Left renal cortex interstitium (tissue), 4 donors: ENCODE measurements at regions not wholly inside any gene's neighbourhood (a gene's known extent, or its start where the extent isn't known, plus 50 kb on each side); places are given as distances from the start of the nearest gene placed in this dataset.
"Not testable (repeated sequence)": the region's sequence is repeated elsewhere in the genome, so short reads cannot be mapped to it uniquely, and the experiment has no call there.

Experiments
- DNase-seq, 4 donors: peaks; one replicate each; pipeline ENCODE4 v3.0.0-alpha.2; 2013; ENCODE audit warnings: low read depth in 4 of 4, low spot score in 2 of 4, missing footprints in 1 of 4

DNA sequence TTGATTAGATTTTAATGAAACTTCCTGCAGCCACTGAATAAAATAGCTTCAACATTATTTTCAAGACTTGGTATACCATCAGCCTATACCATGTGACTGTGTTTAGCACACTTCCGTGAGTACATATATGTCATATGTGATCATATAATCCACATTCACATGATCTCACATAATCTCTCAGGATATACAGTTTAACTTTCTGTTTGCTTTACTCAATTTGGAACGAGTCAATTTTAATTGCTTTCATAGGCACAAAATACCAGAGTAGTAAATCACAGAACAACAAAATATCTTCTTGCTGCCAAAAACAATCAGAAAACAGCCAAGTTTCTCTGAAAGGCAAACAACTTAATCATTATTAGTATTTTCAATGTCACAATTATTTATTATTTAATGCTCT is 731.1 kb upstream of the DIAPH2 start:
- DNase-seq: peak in 1 of 4 donors; percentile 2

DNA sequence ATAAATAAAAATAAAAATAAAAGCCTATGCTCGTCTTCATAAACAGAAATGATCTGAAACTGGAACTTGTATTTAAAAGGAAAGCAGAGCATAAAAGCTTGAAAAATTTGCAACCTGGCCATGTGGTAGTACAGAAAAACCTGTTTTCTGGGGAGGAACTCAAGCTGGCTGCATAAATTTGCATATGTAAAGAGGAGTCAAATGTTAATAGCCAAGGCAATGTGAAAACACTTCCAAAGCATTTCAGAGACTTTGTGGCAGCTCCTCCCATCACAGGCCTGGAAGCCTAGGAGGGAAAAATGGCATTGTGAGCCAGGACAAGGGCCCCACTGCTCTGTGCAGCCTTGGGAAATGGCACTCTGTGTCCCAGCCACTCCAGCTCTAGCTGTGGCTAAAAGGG is 727.9 kb upstream of the DIAPH2 start:
- DNase-seq: no peak

DNA sequence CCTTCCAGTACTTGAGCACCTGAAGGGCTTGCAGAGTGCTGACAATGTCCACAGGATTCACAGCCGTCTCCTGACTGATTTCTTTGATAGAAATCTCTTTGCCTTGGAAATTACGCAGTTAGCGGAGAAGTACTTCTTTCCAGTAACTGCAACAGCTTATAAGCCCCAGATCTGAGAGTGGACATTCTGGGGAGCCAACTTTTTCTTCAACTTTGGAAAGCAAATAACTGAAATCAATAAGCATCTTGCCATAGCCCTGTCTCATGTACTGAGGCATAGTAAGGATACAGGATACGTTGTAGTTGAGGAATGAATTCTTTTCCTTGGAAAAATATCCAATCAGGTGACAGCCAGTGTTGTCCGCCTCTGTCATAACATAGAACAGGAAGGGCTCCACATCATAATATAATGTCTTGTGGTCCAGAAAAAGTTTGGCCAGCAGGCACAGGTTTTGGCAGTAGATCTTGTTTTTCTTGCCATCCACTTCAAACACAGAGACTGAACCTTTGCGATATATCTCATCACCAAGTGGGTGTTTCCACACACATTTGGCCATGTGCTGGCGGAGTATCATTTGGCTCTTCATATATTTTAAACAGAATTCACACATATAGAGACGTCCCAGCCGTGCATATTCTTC is 711.1 kb upstream of the DIAPH2 start:
- not testable (repeated sequence) for DNase-seq

DNA sequence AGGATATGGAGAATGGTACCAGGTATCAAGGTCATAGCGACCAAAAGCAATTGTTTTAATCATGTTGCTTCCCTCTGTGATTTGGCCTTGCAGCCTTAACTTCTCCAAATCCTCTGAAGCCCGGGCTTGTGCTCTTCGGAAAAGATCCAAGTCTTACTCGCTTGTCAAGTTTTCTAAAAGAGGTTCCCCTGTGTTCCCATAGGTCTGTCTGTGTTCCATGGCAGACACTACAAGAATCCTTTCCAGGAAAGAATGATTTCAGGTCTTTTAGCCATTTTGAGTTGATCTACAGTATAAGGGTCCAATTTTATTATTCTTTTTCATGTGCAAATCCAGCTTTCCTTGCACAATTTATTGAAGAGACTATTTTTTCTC is 710.6 kb upstream of the DIAPH2 start:
- no peak for DNase-seq

DNA sequence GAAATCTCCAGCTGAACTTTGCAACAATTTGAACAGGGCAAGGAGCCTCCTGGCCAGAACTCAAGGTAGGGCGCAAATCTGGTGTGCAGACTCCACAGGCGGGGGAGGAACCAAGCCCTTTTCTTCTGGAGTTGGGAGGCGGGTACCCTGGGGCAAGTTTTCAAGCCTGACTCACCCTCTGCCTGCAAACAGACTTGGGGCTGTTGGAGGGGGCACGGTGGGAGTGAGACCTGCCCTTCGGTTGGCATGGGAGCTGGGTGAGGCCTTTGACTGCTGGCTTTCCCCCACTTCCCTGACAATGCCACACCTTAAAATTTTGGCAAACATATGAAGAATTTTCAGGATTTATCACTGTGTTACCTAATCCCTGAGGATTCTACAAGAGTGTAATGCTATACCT is 709.8 kb upstream of the DIAPH2 start:
- no peak for DNase-seq

DNA sequence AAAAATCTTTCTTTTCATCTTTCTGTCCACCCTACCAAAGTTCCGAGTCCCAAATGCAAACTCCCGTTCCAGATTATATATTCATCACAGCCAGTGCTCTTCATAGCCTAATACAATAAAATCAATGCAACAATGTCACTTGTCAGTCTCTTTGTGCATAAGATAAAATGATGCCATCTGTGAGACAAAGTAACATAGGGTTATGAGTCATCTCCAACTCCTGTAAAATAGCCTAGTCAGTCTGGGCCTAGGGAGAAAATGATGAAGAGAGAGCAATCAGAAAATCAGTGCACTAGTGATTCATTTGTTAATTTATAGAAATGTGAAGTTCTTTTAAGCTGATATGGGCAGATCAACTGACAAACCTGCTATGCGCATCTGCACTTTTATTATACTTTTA is 689.1 kb upstream of the DIAPH2 start:
- no peak for DNase-seq

DNA sequence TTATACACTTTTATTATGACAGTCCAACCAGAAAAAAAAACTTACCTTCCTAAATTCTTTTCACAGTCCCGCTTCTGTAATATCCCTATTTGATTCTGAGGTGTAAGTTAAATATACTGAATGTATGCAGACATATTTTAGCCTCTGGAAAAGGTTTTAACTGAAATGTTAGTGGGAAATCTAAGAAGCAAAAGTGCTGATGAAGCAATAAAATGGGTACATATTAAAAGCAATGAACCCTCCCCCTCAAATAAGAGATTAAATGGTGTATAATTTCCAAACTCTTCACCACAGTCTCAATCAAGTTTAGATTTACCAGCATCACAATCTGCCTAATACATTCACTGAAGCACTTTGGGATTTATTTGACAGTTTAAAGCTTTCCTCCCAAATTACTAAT is 688.3 kb upstream of the DIAPH2 start:
- DNase-seq: no peak

DNA sequence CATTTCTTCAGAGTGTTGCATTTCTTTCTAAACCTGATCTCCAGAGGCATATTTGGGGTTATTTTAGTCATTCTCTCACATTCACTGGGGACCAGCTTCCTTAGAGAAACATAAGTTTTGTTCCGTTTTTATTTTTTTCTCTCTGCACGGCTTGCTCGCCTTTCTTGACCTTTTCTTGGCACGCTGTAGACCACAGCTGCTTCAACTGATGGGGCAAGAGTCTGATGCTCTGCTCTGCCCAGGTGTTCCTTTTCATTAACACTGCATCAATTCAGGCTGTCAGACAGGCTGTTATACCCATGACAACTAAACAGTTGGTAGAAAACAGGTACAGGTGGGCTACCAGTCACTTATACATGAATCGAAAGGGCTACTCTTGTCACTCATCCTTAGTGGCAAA is 682.2 kb upstream of the DIAPH2 start:
- DNase-seq: no peak

DNA sequence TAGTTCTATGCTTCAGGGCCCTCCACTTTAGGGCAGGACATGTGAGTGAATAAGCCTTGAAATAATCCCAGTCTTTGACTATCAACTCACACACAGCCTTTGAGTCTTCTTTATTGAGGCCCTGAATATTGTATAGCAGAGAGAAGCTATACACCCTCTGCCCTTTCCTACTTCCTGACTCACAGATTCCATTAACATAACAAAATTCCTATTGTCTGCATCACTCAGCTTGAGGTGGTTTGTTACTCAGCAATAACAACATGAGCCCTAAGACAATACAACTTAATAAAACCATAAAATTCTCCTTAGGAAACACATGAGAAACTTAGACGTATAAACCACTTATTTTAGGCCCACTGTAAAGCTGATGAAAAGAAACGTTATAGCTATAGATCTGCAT is 680.3 kb upstream of the DIAPH2 start:
- no peak for DNase-seq

DNA sequence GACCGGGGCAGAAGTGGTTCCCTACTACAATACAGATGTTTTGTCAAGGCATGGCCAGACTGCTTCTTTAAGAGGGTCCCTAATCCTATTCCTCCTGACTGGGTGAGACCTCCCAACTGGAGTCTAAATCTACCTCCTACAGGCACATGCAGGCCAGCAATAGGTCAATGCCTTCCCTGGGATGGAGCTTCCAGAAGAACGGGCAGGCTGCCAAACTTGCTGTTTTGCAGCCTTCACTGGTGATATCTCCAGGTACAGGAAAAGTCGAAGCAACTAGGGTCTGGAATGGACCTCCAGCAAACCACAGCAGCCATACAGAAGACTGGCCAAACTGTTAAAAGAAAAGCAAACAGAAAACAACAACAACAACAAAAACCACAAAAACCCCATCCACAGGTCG is 678.4 kb upstream of the DIAPH2 start:
- DNase-seq: no peak

DNA sequence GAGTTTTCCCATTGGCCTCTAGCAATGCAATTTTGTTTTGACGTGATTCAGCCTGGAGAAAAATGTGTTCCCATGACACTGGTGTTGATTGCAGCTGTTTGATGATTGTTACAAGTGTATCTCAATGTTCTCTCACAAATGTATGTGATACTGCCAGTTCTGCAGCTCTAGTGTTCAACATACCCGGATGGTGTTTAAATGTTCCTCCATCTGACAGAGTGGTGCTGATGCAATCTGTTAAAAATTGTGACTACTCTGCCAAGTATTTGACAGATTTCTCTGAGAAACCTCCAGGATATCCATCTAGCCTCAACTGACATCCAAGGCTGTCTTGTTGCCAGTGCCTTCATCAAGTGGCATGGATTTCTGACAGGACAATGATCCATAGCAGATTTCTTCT is 657.2 kb upstream of the DIAPH2 start:
- no peak for DNase-seq

DNA sequence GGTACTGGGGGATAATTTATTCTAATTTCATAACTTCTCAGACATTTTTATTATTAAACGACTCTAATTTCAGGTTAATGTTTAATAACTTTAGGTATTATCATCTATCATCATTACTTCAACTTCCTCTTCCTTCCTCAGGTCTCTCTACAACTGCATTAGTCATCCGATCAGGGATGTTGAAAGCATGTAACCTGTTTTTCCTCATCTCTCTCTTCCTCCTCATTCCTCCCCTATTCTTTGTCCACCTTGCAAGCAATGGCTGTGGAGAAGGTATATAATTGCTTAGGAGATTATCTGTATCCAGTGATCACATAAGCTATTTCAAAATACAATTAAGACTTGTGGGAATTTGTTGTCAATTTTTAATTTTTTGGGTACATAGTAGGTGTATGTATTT is 632.6 kb upstream of the DIAPH2 start:
- no peak for DNase-seq

DNA sequence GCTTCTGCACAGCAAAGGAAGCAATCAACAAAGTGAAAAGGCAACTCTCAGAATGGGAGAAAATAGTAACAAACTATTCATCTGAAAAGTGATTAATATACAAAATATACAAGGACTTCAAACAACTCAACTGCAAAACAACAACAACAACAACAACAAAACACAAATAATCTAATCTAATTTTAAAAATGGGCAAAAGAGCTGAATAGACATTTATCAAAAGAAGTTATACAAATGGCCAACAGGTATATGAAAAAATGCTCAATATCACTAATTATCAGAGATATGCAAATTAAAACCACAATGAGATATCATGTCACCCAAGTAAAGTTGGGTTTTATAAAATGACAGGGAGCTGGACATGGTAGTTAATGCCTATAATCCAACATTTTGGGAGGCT is 602.8 kb upstream of the DIAPH2 start:
- no peak for DNase-seq

DNA sequence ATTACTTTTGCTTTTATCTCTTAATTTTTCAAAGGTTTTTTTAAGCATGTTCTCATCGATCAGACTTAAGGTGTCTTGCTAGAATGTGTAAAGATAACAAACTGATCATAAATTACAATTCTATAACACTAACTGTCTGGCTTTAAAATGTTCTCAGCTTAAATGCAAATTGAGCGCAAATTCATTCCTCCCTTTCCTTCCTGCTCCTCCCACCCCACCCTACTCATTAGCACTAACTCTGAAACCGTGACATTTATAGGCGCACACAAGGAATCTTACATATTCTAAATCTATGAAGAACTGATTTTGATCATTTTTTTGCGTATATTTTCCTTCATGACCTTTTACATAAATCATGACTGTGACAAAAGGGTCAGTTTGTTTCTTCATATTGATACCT is 590.0 kb upstream of the DIAPH2 start:
- DNase-seq: no peak

DNA sequence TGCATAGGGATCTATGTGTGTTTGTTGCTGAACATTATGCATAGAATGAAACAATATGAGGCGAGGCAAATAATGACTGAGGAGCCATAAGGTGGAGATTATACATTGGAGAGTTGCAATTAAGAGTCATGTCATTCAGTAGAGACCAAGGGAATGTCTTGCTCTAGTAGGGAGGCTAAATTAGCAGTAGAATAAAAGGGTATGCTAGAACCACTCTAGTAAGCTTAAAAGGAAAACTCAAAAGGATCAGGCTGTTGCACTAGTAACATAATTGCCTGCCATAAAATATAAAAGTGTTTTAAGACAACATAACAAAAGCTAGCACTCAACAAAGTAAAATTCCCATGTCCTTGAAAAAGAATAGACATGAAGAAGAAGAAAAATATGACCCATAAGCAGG is 586.2 kb upstream of the DIAPH2 start:
- DNase-seq: no peak

DNA sequence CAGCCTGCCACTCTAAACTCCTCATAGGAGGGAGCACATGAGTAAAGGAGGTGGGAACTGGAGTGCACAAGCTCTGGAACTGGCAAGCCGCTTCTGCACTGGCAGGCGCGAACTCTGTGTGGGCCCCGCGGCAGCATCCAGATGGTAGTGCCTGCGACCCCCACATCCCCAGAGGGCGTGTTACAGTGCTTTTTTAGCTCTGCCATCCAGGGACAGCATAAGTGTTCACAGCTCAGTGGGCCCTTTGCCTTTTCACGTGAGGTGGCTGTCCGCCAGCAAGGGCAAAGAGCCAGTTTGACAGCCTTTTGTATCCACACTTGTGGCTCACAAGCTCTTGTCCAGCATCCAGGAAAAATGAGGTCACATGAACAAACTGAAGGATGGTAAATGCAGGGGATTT is 581.6 kb upstream of the DIAPH2 start:
- DNase-seq: no peak

DNA sequence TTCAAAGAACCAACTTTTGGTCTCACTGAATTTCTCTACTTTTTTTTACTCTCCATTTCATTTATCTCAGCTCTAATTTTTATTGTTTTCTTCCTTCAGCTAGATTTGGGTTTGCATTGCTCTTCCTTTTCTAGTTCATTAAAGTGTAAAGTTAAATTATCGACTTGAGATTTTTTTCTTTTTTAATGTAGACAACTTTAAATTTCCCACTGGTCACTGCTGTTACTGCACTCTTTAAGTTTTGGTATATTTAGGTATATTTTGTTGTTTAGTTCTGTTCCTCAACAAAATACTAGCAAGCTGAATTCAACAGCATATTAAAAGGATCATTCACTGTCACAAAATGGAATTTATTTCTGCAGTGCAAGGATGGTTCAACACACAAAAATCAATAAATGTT is 572.0 kb upstream of the DIAPH2 start:
- DNase-seq: no peak

DNA sequence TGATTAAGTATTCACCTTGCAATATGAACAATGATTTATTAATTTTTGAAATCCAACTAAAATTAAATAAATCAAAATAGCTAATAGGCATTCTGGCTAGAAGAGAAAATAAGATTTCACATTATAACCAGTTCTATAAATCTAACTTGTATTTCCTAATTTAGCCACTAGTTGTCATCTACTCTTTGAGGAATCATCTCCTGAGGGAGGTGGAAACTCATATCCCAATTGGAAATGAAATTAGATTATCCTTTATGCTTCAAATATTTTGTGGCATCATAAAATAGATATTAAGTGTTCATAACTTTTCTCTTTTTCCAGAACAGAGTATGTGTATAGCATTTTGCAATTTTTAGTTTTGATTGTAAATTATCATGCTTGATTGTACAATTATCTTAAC is 558.5 kb upstream of the DIAPH2 start:
- no peak for DNase-seq

DNA sequence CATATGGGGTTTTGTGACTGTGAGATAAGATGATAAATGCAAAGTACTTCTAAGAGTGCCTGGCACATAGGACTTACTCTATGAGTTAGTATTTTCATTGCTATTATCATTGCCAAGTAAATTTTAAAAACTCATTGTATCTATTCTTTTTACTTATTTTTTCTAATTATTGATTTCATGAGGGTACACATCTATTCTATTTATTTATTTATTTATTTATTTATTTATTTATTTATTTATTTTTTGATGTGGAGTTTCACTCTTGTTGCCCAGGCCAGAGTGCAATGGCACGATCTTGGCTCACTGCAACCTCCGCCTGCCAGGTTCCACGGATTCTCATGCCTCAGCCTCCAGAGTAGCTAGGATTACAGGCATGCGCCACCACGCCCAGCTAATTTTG is 556.6 kb upstream of the DIAPH2 start:
- not testable (repeated sequence) for DNase-seq

DNA sequence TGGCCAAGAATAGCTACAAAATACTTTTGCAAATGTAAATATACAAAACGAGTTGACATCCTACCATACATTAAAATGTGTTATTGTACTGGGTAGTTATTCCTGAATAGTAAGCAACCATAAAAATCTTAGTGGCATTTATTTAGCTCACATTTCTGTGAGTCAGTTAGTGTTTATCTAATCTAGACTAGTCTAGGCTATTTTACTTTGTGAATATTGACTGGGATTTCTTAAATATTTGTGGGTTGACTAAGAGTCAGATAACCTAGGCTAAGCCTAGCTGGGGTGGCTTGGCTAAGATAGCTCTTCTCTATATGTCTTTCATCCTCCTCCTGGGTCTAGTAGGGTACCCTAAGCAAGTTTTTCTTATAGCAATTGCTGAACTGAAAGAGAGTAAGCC is 543.8 kb upstream of the DIAPH2 start:
- DNase-seq: no peak

DNA sequence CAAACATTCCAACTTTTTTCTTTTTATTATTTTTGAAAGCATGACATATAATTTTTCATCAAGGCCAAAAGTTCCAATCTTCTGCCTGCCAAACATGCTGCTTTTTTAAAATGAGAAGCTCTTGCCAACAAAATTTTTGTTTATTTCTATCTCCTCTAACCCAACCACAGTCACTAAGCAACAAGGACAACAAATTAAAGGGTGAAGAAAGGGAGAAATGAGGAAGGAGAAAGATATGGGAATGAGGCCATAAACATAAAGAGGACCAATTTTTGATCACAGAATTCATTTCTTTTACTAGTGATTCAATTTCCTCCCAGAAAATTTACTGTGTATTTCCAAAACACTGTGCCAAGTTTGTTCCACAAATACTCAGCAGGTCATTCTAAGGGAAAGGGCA is 537.0 kb upstream of the DIAPH2 start:
- no peak for DNase-seq

DNA sequence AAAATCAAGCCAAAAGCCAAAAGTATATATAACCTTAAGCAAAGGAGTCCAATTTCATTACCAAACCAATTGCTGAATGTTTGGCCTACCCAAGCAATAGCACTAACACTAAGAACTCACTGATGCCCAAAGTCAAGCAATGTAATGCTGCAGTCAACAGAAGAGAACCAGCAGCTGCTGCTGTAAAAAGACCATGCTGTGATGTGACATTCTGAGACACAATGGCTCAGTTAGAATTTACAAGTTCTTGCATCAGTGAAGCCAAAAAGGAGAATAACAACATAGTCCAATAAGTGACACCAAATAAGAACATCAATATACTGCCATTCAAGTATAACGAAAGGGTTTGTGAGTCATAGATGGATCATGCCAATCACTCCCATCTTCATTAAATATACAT is 514.0 kb upstream of the DIAPH2 start:
- no peak for DNase-seq

DNA sequence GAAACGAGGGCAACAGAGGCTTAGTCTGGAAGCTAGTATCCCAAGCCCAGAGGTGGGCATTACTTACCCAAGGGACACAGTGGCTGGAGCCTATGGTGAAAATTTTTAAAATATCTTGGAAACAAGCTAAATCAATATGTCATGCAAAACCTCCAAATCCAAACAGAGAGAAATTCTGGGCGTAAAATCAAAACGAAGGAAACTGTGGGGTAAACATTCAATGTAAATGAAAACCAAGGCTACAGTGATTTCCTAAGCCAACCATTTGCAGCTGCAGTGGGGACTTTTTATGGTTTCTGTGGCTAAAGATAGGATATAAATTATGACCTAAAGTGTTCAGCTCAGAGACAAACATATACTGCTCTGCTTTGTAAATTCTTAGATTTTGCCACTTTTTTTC is 507.7 kb upstream of the DIAPH2 start:
- DNase-seq: no peak

DNA sequence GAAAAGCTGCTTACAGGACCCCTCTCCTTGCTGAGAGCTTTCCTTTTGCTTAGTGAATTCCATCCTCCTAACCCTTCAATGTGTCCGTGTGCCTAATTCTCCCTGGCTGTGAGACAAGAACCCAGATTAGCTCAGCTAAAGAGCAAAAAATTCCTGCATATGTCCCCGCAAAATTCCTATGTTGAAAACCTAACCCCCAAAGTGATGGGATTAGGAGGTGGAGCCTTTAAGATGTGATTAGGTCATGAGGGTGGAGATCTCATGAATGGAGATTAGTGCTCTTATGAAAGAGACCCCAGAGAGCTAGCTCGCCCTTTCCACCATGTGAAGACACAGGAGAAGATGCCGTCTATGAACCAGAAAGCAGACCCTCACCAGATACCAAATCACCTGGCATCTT is 503.0 kb upstream of the DIAPH2 start:
- no peak for DNase-seq
